Hematopoietic multipotent progenitor cell treated with erythropoietin and hydrocortisone succinate and interleukin-3 and kit ligand, for 8 days (in vitro differentiated cells): ENCODE measurements at regions not wholly inside any gene's neighbourhood (a gene's known extent, or its start where the extent isn't known, plus 50 kb on each side); places are given as distances from the start of the nearest gene placed in this dataset.

ENCODE experiments used
- DNase-seq: peaks from one replicate; pipeline ENCODE4 v3.0.0-alpha.2; 2015

- DNase-seq = no peak
These were observed 888.0 kb downstream of the PCDH18 start for GRCh38 chr4:136644279-136644678.

- no peak for DNase-seq
These were observed 888.9 kb downstream of the PCDH18 start for GRCh38 chr4:136643416-136643815.

GRCh38 chr4:136637071-136637777, 895.1 kb downstream of the PCDH18 start:
- DNase-seq = peak; percentile 8

- no peak for DNase-seq
These were observed 896.1 kb downstream of the PCDH18 start for GRCh38 chr4:136636155-136636554.

- DNase-seq = no peak
These were observed 898.2 kb downstream of the PCDH18 start for GRCh38 chr4:136634121-136634520.

- no peak for DNase-seq
These were observed 932.4 kb downstream of the PCDH18 start for GRCh38 chr4:136599890-136600289.

GRCh38 chr4:136590440-136590839, 941.9 kb downstream of the PCDH18 start:
- DNase-seq = no peak

- DNase-seq = no peak
These were observed 948.7 kb downstream of the PCDH18 start for GRCh38 chr4:136583567-136583966.

- DNase-seq = no peak
These were observed 951.2 kb downstream of the PCDH18 start for GRCh38 chr4:136581119-136581518.

GRCh38 chr4:136575146-136575545, 957.1 kb downstream of the PCDH18 start:
- no peak for DNase-seq

- no peak for DNase-seq
These were observed 958.8 kb downstream of the PCDH18 start for GRCh38 chr4:136573460-136573859.

GRCh38 chr4:136571315-136571714, 961.0 kb downstream of the PCDH18 start:
- no peak for DNase-seq

GRCh38 chr4:136562834-136563233, 969.5 kb downstream of the PCDH18 start:
- no peak for DNase-seq

GRCh38 chr4:136558940-136559494, 973.3 kb downstream of the PCDH18 start:
- no peak for DNase-seq

GRCh38 chr4:136557396-136557795, 974.9 kb downstream of the PCDH18 start:
- no peak for DNase-seq

- no peak for DNase-seq
These were observed 978.3 kb downstream of the PCDH18 start for GRCh38 chr4:136554033-136554432.

GRCh38 chr4:136551753-136552152, 980.5 kb downstream of the PCDH18 start:
- no peak for DNase-seq

GRCh38 chr4:136540747-136541146, 991.5 kb downstream of the PCDH18 start:
- DNase-seq = no peak

GRCh38 chr4:136528131-136528530, 1004.2 kb downstream of the PCDH18 start:
- DNase-seq = no peak

GRCh38 chr4:136526517-136526916, 1005.8 kb downstream of the PCDH18 start:
- DNase-seq = no peak

GRCh38 chr4:136524039-136524438, 1008.3 kb downstream of the PCDH18 start:
- no peak for DNase-seq

- DNase-seq = no peak
These were observed 1015.9 kb downstream of the PCDH18 start for GRCh38 chr4:136516371-136516770.

GRCh38 chr4:136505020-136505419, 1027.3 kb downstream of the PCDH18 start:
- no peak for DNase-seq

GRCh38 chr4:136495851-136496250, 1036.4 kb downstream of the PCDH18 start:
- DNase-seq = no peak

GRCh38 chr4:136495076-136495475, 1037.2 kb downstream of the PCDH18 start:
- no peak for DNase-seq
